Left lung (tissue), 4 donors: ENCODE measurements at regions not wholly inside any gene's neighbourhood (a gene's known extent, or its start where the extent isn't known, plus 50 kb on each side); places are given as distances from the start of the nearest gene placed in this dataset.

Experiments
- ATAC-seq: fragments of 200-7000 bp; cut with Tn5 transposase; one replicate; pipeline ENCODE4 v1.9.1; 2020; ENCODE audit warnings: moderate library complexity
- DNase-seq, 4 donors: peaks; one replicate each; pipeline ENCODE4 v3.0.0-alpha.2; 2013 to 2020
- H3K27ac ChIP-seq, 2 donors: fragments of 200-600 bp; sonication (generic) in 1 of 2; one replicate each; pipeline versions ENCODE4 v1.5.0 to v1.8.0; 2020 to 2021
- H3K27me3 ChIP-seq, 2 donors: fragments of 200-600 bp; sonication (generic) in 1 of 2; one replicate each; pipeline versions ENCODE4 v1.5.0 to v1.8.0; 2020 to 2021
- H3K36me3 ChIP-seq, 2 donors: fragments of 200-600 bp; sonication (generic) in 1 of 2; one replicate each; pipeline versions ENCODE4 v1.5.0 to v1.8.0; 2020 to 2021
- H3K4me1 ChIP-seq, 2 donors: fragments of 200-600 bp; one replicate each; pipeline ENCODE4 v1.8.0; 2021
- H3K4me3 ChIP-seq, 2 donors: fragments of 200-600 bp; sonication (generic) in 1 of 2; one replicate each; pipeline versions ENCODE4 v1.5.0 to v1.8.0; 2020 to 2021; ENCODE audit warnings: mild to moderate bottlenecking in 1 of 2
- H3K9me3 ChIP-seq, 2 donors: fragments of 200-600 bp; sonication (generic) in 1 of 2; one replicate each; pipeline versions ENCODE4 v1.5.0 to v1.8.0; 2020 to 2021
- intact Hi-C, 2 donors: fragments of 100-400 bp; cut with DNase I; formaldehyde crosslinking; loops; one replicate each; pipeline versions ENCODE4 v1.11.2 to v1.14.2; 2022
- TF ChIP-seq, protein P1 (sequence below), 2 donors: fragments of 200-600 bp; sonication (generic) in 1 of 2; IDR thresholded peaks; one replicate each; pipeline versions ENCODE4 v1.5.0 to v1.8.0; 2021; ENCODE audit warnings: antibody characterized with exemption in 2 of 2
- donor health status: DM: no; HTN: yes; CAD: no.
- donor health status: DM: no; HTN: no; CAD: no.

DNA sequence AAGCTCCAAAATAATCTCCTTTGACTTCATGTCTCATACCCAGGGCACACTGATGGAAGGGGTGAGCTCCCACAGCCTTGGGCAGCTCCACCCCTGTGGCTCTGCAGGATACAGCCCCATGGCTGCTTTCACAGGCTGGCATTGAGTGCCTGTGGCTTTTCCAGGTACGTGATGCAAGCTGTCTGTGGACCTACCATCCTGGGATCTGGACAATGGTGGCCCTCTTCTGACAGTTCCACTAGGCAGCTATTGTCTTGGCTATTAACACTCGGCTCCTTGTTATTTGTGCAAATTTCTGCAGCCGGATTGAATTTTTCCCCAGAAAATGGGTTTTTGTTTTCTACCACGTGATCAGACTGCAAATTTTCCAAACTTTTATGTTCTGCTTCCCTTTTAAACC, 634.2 kb downstream of the TSN start:
- Histone ChIP-seq H3K36me3 (no peaks in the 10 kb centered on the region), H3K4me3 (no peak overlapping the region), H3K27ac (no peak overlapping the region), H3K27me3 (no peaks in the 10 kb centered on the region), H3K9me3 (peaks cover 0 to 21% of the 10 kb centered on the region in 2 donors), H3K4me1 (no peaks in the 10 kb centered on the region)
- TF ChIP-seq, protein P1, sequence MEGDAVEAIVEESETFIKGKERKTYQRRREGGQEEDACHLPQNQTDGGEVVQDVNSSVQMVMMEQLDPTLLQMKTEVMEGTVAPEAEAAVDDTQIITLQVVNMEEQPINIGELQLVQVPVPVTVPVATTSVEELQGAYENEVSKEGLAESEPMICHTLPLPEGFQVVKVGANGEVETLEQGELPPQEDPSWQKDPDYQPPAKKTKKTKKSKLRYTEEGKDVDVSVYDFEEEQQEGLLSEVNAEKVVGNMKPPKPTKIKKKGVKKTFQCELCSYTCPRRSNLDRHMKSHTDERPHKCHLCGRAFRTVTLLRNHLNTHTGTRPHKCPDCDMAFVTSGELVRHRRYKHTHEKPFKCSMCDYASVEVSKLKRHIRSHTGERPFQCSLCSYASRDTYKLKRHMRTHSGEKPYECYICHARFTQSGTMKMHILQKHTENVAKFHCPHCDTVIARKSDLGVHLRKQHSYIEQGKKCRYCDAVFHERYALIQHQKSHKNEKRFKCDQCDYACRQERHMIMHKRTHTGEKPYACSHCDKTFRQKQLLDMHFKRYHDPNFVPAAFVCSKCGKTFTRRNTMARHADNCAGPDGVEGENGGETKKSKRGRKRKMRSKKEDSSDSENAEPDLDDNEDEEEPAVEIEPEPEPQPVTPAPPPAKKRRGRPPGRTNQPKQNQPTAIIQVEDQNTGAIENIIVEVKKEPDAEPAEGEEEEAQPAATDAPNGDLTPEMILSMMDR (IDR thresholded peaks at IDR 0.05): no peak
- intact Hi-C loops: no loop called here
- no peak for DNase-seq
- no peak for ATAC-seq

DNA sequence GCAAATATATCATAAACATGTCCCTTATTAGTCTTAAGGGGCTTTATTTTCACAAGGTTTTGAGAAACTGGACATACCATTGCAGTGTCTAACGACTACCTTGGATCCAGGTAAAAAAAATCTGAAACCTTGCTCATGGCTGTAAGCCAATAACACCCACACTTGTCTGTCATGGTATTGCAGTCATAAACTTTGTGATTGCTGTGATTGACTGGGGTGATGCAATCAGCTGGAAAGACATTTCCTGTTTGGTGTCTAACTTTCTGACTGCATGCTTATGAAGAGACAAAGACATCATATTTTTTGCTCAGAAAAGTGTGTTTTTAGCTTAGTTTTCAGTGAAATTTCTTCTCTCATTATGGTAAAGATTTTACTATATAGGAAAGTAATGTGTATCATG, 635.0 kb downstream of the TSN start:
- Histone ChIP-seq H3K36me3 (no peaks in the 10 kb centered on the region), H3K4me3 (no peak overlapping the region), H3K27ac (no peak overlapping the region), H3K4me1 (no peaks in the 10 kb centered on the region), H3K27me3 (no peaks in the 10 kb centered on the region), H3K9me3 (peaks cover 0 to 21% of the 10 kb centered on the region in 2 donors)
- ATAC-seq: no peak
- intact Hi-C loops: no loop called here
- no peak for DNase-seq
- TF ChIP-seq, protein P1 (IDR thresholded peaks at IDR 0.05): no peak

DNA sequence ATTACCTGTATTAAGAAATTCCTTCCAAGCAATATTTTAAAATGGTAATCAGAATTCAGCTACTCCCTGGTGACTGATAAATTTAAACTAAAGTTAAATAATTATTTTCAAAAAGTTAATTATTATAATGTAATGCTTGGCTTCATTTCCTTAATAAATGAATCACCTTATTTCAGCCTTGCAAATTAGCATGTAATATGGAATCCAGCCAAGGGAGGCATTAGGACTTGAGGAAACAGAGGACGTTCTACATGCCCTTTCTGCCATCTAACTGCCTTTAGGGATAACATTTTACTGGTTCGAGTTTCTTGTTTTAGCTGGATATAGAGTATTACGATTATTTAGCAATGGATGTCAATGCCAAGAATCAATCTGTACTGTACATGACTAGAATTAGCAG, 636.3 kb downstream of the TSN start:
- Histone ChIP-seq H3K4me3 (no peak overlapping the region), H3K27me3 (no peaks in the 10 kb centered on the region), H3K9me3 (peaks cover 0 to 21% of the 10 kb centered on the region in 2 donors), H3K27ac (no peak overlapping the region), H3K36me3 (no peaks in the 10 kb centered on the region), H3K4me1 (no peaks in the 10 kb centered on the region)
- TF ChIP-seq, protein P1 (IDR thresholded peaks at IDR 0.05): no peak
- ATAC-seq: no peak
- intact Hi-C loops: no loop called here
- no peak for DNase-seq

DNA sequence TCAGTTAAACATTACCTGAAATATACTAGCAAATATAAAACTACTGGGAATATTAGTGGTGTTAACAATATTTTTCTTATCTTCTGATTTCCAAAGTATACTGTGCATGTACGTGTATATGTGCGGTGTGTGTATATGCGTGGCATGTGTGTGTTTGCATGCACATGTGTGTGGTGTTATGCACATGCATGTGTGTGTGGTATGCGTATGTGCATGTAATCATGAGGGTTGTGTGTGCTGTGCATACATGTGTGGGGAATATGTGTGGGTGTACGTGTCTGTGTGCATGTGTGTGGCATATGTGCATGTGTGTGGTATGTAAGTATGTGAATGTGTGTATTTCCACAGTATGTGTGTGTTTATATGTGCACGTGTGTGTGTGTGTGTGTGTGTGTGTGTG, 640.2 kb downstream of the TSN start:
- intact Hi-C loops: no loop called here

DNA sequence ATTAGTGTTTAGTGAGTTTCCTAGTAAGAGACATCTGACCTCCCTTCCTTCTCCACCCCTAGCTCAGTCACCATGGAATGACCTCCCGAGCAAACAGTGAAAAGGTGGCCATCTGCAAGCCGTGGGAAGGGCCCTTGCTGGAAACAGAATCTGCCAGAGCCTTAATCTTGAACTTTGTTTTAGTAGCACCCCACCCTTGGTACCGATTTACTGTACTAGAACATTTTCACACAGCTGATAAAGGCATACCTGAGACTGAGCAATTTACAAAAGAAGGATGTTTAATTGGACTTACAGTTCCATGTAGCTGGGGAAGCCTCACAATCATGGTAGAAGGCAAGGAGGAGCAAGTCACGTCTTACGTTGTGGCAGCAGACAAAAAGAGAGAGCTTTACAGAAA, 655.8 kb downstream of the TSN start:
- Histone ChIP-seq H3K4me3 (no peak overlapping the region), H3K36me3 (no peaks in the 10 kb centered on the region), H3K4me1 (no peaks in the 10 kb centered on the region), H3K27me3 (no peaks in the 10 kb centered on the region), H3K9me3 (peaks cover 0 to 2% of the 10 kb centered on the region in 2 donors), H3K27ac (no peak overlapping the region)
- DNase-seq: no peak
- ATAC-seq: no peak
- intact Hi-C loops: no loop called here
- TF ChIP-seq, protein P1 (IDR thresholded peaks at IDR 0.05): no peak

More for the DNA sequence above, 640.2 kb downstream of the TSN start:
- TF ChIP-seq, protein P1 (IDR thresholded peaks at IDR 0.05): no peak
- Histone ChIP-seq H3K9me3 (no peaks in the 10 kb centered on the region), H3K27ac (no peak overlapping the region), H3K4me3 (no peak overlapping the region), H3K36me3 (no peaks in the 10 kb centered on the region), H3K4me1 (no peaks in the 10 kb centered on the region), H3K27me3 (no peaks in the 10 kb centered on the region)
- DNase-seq (no peak), ATAC-seq (no peak)
